ENCODE measurements at regions not wholly inside any gene's neighbourhood (a gene's known extent, or its start where the extent isn't known, plus 50 kb on each side); places are given as distances from the start of the nearest gene placed in this dataset.

GRCh38 chr1:82844911-82845827 is 1044.4 kb downstream of the ADGRL2 start:
- no peak for TF ChIP-seq CTCF (IDR thresholded peaks at IDR 0.05)
- TF ChIP-seq POLR2A (IDR thresholded peaks at IDR 0.05), result no peak

Data from Peyer's patch (tissue), 4 donors.